DND-41 (cell line): ENCODE measurements at regions not wholly inside any gene's neighbourhood (a gene's known extent, or its start where the extent isn't known, plus 50 kb on each side); places are given as distances from the start of the nearest gene placed in this dataset.

Experiments used
- EZH2 ChIP-seq: IDR thresholded peaks from 3 replicates; pipeline ENCODE4 v1.6.1; 2012; ENCODE audit warnings: borderline replicate concordance, low read depth, mild to moderate bottlenecking, moderate library complexity, low read length, inconsistent platforms; ENCODE audit not compliant: severe bottlenecking
- TF ChIP-seq, protein P1 (sequence below): IDR thresholded peaks from 2 replicates; pipeline ENCODE4 v1.5.1; 2012; ENCODE audit warnings: borderline replicate concordance, low read length, moderate library complexity, mild to moderate bottlenecking; ENCODE audit not compliant: poor library complexity, severe bottlenecking; ENCODE audit errors: extremely low read depth

DNA sequence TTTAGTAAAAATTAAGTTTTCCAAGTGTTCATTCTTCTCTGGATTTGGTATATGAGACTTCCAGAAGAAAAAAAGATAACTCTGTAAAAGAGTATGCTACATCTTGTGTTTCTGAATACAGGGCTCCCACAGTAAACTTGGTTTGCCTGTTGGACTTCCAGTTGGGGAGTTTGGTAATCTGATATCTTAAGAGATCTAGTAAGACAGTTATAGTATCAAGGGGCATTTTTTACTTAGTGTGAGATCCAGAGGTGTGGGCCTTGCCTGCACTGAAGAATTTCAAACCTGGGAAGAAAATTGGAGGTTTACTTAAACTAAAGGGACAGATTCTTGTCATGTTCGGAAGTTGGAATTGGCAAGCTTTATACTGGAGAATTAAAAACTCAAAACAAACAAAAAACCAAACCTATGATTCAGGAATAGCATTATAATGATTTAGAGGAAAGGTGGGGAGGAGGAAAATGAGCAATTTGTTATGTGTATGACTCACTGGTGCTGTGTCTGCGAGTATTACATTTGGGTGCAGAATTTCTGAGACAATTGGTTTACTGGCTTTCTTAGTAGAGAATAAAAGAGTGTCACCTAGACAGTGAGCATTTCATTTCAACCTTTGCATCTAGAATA is 58.9 kb upstream of the ULK4 start:
- TF ChIP-seq, protein P1, sequence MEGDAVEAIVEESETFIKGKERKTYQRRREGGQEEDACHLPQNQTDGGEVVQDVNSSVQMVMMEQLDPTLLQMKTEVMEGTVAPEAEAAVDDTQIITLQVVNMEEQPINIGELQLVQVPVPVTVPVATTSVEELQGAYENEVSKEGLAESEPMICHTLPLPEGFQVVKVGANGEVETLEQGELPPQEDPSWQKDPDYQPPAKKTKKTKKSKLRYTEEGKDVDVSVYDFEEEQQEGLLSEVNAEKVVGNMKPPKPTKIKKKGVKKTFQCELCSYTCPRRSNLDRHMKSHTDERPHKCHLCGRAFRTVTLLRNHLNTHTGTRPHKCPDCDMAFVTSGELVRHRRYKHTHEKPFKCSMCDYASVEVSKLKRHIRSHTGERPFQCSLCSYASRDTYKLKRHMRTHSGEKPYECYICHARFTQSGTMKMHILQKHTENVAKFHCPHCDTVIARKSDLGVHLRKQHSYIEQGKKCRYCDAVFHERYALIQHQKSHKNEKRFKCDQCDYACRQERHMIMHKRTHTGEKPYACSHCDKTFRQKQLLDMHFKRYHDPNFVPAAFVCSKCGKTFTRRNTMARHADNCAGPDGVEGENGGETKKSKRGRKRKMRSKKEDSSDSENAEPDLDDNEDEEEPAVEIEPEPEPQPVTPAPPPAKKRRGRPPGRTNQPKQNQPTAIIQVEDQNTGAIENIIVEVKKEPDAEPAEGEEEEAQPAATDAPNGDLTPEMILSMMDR: no peak
- no peak for TF ChIP-seq EZH2
